ENCODE measurements at regions not wholly inside any gene's neighbourhood (a gene's known extent, or its start where the extent isn't known, plus 50 kb on each side); places are given as distances from the start of the nearest gene placed in this dataset.
"Not testable (repeated sequence)": the region's sequence is repeated elsewhere in the genome, so short reads cannot be mapped to it uniquely, and the experiment has no call there.

- no peak for TF ChIP-seq CTCF (conservative IDR thresholded peaks at IDR 0.05; ENCODE audit: low read depth, low read length)
- DNase-seq (ENCODE audit: low read depth), result no peak
- H3K4me3 ChIP-seq (ENCODE audit: low read depth, low read length), result no peak overlapping the region
Measured at GRCh38 chr2:111537078-111537655, 346.8 kb downstream of the ANAPC1 start.

DNA sequence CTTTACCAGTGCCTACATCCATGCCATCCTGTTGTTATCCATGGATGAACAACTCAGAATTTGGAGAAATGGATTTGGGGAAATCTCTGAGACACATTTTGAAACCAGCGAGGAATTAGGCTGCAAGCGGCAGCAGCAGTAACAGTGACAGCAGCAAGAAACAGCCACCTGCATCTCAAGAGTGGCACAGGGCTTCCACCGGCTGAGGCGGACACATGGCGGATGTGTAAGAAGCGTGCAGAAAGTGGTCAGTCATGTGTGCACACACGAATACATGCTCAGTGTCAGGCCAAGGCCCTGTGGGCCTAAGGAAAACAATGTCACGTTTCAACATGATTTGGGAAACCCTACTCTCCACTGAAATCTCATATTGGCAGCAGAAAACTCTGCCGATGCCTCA lies 344.0 kb downstream of the ANAPC1 start:
- H3K4me3 ChIP-seq (ENCODE audit: low read depth, low read length); DNase-seq (ENCODE audit: low read depth): not testable (repeated sequence)

DNA sequence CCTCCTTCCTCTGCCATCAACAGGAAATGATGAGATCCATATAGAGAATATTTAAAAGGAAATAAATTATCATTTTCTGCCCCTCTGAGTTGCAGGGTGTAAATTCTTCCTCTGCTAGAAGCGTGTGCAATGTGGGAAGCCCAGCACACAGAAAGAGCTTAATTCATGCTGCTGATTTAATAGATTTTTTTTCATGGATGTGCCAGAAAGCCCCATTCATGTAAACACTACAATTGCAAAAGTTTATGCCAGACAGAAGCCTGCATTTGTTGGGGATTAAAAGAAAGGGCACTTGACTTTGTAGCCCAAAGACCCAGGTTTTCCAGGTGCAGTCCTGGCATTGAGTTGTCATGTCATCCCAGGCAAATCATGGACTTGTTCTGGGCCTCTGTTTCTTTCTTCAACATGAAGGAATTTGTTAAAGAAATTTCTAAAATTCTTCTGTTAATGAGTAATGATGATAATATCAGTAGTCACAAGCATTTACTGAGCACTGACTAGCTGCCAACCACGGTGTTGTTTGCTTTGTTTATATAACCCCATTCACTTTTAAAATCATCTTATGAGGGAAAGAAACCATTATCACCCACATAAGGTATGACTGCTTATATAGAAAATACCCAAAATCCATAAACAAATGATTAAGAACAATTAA lies 341.7 kb downstream of the ANAPC1 start:
- DNase-seq (ENCODE audit: low read depth), result peak; percentile 72
- H3K4me3 ChIP-seq (ENCODE audit: low read depth, low read length), result not testable (repeated sequence)

DNA sequence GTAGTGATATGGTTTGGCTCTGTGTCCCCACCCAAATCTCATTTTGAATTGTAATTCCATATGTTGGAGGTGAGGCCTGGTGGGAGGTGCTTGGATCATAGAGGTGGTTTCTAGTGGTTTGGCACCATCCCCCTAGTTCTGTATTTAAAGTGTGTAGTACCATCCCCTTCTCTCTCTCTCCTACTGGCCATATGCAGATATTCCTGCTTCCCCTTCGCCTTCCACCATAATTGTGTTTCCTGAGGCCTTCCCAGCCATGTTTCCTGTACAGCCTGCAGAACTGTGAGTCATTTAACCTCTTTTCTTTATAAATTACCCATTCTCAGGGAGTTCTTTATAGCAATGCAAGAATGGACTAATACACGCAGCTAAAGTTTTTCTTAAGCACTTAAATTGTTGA lies 340.0 kb downstream of the ANAPC1 start:
- not testable (repeated sequence) for DNase-seq (ENCODE audit: low read depth); H3K4me3 ChIP-seq (ENCODE audit: low read depth, low read length)

GRCh38 chr2:111545723-111546431 lies 338.1 kb downstream of the ANAPC1 start:
- H3K4me3 ChIP-seq (ENCODE audit: low read depth, low read length); DNase-seq (ENCODE audit: low read depth): not testable (repeated sequence)

GRCh38 chr2:111546578-111546977 lies 337.4 kb downstream of the ANAPC1 start:
- DNase-seq (ENCODE audit: low read depth); H3K4me3 ChIP-seq (ENCODE audit: low read depth, low read length): not testable (repeated sequence)

GRCh38 chr2:111549174-111549573 lies 334.8 kb downstream of the ANAPC1 start:
- H3K4me3 ChIP-seq (ENCODE audit: low read depth, low read length); DNase-seq (ENCODE audit: low read depth): not testable (repeated sequence)

DNA sequence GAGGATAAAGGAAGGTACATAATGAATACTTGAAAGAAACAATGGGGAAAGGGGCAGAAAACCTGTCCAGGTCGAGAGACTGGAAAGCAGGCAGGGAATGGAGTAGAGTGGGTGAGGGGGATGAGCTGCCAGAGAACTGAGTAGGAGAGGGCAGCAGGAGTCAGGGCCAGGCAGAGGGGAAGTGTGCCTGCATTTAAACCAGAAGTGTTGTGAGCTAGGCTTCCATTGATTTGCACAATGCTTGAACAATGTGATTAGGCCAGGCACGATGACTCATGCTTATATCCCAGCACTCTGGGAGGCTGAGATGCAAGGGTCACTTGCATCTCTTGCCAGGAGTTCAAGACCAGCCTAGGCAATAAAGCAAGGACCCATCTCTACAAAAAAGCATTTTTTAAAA lies 332.6 kb downstream of the ANAPC1 start:
- not testable (repeated sequence) for DNase-seq (ENCODE audit: low read depth); H3K4me3 ChIP-seq (ENCODE audit: low read depth, low read length)

DNA sequence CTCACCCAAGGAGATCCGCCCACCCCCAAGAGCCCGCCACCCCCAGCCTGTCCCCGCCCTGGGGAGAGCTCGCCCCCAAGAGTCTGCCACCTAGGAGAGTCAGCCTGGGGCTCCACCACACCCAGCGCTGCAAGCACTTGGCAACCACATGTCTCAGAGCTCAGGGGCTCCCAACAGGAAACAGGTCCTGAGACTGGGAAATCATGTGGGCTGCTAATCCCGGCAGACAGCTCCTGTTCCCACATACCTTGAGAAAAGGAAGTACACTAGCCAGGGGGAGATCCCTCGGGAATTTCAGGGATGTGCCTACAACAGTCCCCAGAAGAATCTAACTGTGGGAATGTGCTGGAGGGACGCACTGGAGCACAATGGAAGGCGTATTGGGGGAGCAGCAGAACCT lies 331.4 kb downstream of the ANAPC1 start:
- H3K4me3 ChIP-seq (ENCODE audit: low read depth, low read length); DNase-seq (ENCODE audit: low read depth): not testable (repeated sequence)

- H3K4me3 ChIP-seq (ENCODE audit: low read depth, low read length); DNase-seq (ENCODE audit: low read depth): not testable (repeated sequence)
Measured at GRCh38 chr2:111559301-111559700, 324.7 kb downstream of the ANAPC1 start.

DNA sequence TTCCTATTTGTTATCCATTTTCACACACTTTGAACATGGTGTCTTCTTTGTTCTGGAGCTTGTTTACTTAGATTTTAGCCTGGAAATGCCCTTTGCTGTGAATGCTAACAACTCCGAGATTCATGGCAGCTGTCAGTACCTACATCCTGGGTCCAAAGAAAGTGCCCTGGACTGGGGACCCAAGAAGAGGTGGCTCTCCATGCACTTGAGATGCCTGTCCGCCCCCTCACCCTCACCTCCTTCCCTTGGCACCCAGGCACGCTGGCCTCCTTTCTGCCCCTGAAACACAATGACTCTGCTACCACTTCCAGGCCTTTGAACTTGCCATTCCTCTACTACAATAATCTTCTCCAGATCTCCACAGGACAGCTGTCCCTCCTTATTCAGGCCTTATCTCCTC lies 324.2 kb downstream of the ANAPC1 start:
- DNase-seq (ENCODE audit: low read depth); H3K4me3 ChIP-seq (ENCODE audit: low read depth, low read length): not testable (repeated sequence)

DNA sequence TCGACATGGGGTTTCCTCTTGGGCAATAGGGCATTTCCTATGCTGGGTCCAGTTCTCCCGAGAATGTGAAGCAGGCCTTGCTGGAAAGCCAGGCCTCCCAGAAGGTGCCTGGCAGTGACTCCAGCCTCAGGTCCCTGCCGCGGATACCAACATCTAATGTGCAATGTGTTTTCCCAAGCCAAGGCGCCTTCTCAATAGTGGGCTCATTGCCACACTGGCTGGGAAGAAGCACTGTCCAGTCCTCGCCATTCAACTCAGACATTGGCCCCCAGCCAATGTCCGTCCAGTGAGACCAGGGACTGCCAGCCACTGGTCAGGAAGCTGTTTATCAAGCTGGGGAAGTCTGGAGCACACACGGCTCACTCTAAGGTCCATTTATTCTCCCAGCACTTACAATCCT lies 317.9 kb downstream of the ANAPC1 start:
- H3K4me3 ChIP-seq (ENCODE audit: low read depth, low read length), result not testable (repeated sequence)
- DNase-seq (ENCODE audit: low read depth), result peak; percentile 3

GRCh38 chr2:111567233-111567632 lies 316.8 kb downstream of the ANAPC1 start:
- not testable (repeated sequence) for H3K4me3 ChIP-seq (ENCODE audit: low read depth, low read length); DNase-seq (ENCODE audit: low read depth)

DNA sequence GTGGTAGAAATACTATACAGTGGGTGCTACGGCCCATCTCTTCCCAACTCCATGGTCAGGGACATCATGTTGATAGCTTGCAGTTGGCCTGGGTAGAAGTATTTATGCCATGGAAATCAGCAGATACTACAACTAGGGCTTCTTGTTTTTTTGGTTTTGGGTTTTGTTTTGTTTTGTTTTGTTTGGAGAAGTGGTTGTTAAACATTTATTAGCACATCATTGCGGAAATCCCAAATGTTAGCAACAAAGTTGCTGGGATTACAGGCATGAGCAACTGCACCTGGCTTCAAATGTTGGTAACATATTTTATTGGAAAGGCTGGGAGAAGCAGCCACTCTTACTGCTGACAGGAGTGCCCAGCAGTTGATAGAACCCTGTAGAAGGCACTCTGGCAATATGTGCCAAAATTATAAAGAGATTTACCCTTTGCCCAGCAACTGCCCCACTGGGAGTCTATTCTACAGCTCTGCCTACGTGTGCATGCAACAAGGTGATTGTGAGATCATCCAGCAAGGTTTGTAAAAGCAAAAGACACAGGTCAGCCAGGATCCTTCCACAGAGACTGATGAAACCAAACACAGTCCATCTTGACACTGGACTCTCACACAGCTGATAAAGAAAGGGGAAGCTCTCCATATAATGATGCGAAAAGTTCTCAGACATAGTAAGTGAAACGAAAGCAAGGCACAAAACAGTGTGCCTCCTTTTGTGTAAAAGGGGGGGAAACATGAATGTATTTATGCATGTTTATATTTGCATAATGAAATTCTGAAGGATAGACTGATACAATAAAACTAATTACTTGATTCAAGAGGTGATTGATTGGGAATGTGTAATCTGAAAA lies 314.4 kb downstream of the ANAPC1 start:
- not testable (repeated sequence) for DNase-seq (ENCODE audit: low read depth); H3K4me3 ChIP-seq (ENCODE audit: low read depth, low read length)

- peak; percentile 4 for DNase-seq (ENCODE audit: low read depth)
- not testable (repeated sequence) for H3K4me3 ChIP-seq (ENCODE audit: low read depth, low read length)
Measured at GRCh38 chr2:111570300-111571114, 313.5 kb downstream of the ANAPC1 start.

DNA sequence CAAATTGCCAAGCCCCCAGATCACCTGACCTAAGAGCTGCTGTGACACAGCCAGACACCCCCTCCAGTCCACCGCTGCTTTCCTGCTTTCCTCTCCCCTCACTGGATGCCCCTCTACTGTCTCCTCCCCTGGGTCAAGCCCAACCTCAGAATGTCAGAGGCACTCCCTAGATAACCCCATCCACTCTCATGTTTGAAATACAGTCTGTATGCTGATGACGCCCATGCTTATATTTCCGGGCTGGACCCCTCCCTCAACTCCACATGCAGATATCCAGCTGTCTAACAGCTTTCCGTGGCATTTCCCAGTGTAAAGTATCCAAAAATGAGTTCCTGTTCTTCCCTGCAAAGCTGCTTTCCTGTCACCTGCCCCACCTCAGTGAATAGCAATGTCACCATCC lies 309.2 kb downstream of the ANAPC1 start:
- H3K4me3 ChIP-seq (ENCODE audit: low read depth, low read length); DNase-seq (ENCODE audit: low read depth): not testable (repeated sequence)

GRCh38 chr2:111577154-111577885 lies 306.7 kb downstream of the ANAPC1 start:
- H3K4me3 ChIP-seq (ENCODE audit: low read depth, low read length); DNase-seq (ENCODE audit: low read depth): not testable (repeated sequence)

All from choroid plexus epithelial cell (primary cell).